Activated T-helper 1 cell treated with anti-CD3 and anti-CD28 coated beads, Interleukin-2, amount 50 U/mL, for 16 hours (primary cell): ENCODE measurements at regions not wholly inside any gene's neighbourhood (a gene's known extent, or its start where the extent isn't known, plus 50 kb on each side); places are given as distances from the start of the nearest gene placed in this dataset.
A peak's percentile ranks its signal among the peaks of the same experiment; 100 is the strongest.
"Not testable (repeated sequence)": the region's sequence is repeated elsewhere in the genome, so short reads cannot be mapped to it uniquely, and the experiment has no call there.

Source experiments
- DNase-seq, 2 donors: peaks; one replicate each; pipeline ENCODE4 v3.0.0-alpha.2; 2020; ENCODE audit warnings: low read depth in 1 of 2, low spot score in 1 of 2

- DNase-seq: not testable (repeated sequence)
These were observed 54.1 kb upstream of the NBPF9 start for GRCh38 chr1:149157409-149157808.

- not testable (repeated sequence) for DNase-seq
These were observed 55.0 kb upstream of the NBPF9 start for GRCh38 chr1:149158308-149158707.

DNA sequence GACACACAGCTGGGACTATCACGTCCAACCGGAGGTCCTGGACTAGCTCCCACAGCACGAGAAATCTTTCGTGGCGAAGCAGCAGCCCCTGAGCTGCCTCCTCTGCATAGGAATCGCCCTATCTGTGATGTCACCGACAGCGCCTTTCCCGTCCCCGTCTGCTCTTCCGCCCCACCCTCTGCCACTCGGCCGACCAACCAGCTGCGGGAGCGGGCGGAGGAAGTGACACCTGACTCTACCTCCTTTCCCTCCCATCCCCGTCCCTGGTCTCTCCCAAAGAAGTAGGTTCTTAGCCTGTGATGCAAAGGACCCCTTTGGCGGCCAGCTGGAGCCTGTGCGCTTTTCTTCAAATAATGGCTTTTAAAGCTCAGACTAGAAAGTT, 59.7 kb upstream of the NBPF9 start:
- not testable (repeated sequence) for DNase-seq

DNA sequence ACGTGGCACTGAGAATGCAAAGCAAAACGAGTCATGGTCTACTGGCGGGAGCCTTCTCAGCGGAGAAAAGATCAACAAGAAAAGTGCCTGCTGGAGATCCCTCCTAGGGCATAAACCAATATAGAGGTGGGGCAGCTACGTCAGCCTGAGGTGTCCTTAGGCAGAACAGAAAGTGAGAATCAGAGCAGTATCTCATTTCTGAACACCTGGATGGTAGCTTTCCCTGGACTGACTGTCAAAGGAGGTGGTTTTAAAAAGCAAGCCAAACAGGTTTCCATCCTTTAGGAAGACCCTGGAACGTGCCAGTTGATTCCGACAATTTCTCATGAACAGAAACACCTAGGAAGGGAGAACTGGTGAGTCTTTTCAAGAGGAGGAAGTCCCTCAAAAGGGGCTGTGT, 71.4 kb upstream of the NBPF9 start:
- not testable (repeated sequence) for DNase-seq

DNA sequence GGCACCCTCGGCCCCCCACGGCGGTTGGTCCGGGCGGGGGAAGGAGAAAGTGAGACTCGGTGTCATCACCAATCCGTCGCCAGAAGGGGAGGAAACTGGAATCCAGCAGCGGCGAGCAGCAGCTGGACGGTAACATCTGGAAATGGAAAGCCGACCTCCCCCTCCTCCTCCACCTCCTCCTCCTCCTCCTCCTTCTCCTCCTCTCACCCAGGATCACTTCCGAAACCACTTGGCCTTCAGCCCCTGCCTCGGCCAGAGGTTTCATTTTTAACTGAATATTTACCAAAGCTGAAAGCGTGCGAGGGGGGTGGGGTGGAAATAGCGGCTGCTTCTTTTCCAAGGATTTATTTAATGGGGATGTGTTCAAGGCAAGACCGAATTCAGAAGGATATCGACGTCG, 72.5 kb upstream of the NBPF9 start:
- DNase-seq: not testable (repeated sequence)

DNA sequence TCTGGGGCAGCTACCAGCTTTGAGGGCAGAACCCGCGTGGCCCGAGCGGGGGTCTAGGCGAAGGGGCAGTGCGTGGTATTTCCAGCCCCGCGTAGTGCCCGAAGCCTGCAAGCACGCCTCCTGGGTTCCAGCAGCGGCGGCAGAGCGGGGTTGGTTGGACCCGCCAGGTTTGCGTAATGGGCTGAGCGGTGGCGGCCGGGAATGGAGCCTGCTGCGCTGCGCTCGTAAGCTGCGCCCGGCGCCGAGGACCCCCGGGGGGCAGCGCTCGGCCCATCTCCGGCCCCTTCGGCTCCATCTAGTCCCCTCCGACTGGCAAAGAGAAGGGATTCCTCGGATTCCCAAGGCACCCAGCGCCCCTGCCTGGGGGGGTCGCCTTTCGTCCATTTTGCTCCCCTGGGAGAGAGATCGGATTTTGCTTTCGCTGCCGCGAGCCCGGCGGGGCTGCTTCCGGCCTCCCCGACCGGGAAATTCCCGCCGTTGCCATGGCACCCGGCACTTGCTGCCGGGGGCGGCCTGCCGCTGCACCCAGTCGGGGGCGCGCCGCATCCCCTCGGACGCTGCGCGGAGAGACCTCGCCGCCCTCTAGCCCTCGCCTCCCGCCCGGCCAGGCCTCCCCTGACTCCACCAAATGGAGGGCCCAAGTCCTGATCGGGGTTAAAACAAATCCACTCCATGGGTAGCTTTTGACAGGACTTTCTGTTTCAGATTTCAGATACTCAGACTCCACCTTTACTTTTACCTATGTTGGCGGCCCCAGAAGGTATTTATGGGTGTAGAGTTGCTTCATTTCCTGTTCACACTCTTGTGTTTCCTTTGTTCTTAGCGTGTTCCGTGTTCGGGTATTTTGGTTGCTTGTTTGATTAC, 73.3 kb upstream of the NBPF9 start:
- peak; percentile 37 to 58 for DNase-seq

DNA sequence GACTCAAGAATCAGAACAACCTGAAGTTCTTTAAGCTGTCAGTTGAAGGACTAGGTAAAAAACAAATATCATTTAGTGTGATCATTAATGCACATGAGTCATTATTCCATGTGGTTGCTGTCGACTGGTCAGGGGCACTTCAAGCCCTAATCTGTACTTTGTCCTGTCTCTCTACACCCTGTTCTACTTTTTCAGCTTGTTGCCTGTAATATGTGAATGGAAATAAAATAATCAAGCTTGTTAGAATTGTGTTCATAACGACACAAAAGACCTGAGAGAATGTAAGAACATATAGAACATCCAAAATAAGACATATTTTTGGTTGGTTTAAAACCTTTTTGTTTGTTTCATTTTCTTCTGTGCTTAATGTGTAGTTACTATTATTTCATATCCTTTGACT, 87.4 kb upstream of the NBPF9 start:
- DNase-seq: not testable (repeated sequence)

- not testable (repeated sequence) for DNase-seq
These were observed 93.3 kb upstream of the NBPF9 start for GRCh38 chr1:149196651-149197050.

GRCh38 chr1:149200567-149200966, 97.2 kb upstream of the NBPF9 start:
- not testable (repeated sequence) for DNase-seq

DNA sequence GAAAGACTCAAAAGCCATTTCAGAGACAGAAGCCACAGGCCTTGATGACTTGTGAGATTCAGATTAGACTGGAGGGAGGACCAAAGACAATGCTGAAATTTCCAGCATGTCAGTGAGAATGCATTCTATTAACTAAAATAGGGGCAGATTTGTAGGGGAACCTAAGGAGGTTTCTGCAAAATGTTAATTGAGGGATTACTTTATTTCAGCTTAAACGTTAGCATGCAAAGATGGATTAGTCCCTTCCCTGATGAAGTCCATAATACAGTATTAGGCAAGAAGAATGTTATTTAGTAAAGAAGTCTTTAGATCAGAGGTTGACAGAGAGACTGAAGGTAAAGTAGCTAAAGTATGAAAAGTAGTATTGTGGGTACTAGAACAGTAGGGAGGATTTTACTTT, 98.9 kb upstream of the NBPF9 start:
- not testable (repeated sequence) for DNase-seq

DNA sequence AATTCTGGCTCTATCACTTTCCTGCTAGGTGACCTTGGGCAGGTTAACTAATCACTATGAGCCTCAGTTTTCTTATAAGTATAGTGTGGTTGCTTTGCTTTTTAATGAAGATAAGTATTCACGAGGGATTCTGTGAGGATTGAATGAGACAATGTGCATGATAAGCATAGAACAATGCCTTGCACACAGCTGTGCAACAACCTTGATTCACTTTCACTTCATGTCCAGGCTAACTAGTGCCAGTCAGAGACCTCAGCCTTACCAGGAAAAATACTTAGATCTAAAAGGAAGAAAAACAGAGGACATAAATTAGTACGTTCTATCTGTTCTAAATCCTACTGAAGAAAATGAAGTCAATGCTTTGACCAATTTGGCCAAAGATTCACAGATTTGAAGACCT, 101.0 kb upstream of the NBPF9 start:
- not testable (repeated sequence) for DNase-seq

DNA sequence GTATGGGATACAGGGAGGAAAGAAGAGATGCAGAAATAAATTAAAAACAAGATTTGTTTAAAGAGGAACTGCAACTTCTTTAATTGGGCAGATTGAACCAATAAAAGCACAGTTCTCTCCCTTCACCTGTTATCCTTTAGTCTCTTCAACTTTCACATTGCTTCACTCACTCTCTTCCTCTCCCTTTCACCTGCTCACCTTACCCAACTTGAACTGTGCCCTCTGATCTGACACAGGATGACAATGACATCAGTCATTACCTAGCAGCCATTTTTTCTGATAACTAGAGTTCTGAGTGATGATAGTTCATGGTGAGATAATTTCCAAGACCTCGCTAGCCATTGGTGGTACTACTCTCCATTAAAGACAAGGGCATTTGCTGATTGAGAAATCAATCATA, 105.5 kb upstream of the NBPF9 start:
- DNase-seq: not testable (repeated sequence)

GRCh38 chr1:149211757-149212420, 108.5 kb upstream of the NBPF9 start:
- not testable (repeated sequence) for DNase-seq

DNA sequence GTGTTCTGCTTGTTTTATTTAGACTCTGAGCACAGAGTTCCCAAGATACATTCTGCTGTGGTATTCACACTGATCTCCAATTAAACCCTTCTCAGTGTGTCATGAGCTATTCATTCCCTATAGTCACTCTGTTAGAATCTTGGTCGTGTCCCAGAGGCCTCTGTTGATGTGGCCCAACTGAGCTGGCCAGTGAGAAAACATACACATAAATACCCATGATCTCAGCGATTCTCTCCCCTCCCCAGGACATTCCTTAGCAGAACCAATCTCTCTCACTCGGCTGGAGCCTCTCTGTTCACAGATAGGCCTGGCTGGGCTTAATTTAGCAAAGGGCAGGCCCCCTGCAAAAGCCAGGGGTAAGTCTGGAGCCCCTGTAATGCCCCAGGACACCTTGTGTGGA, 109.6 kb upstream of the NBPF9 start:
- not testable (repeated sequence) for DNase-seq

GRCh38 chr1:149213673-149214072, 110.3 kb upstream of the NBPF9 start:
- not testable (repeated sequence) for DNase-seq

DNA sequence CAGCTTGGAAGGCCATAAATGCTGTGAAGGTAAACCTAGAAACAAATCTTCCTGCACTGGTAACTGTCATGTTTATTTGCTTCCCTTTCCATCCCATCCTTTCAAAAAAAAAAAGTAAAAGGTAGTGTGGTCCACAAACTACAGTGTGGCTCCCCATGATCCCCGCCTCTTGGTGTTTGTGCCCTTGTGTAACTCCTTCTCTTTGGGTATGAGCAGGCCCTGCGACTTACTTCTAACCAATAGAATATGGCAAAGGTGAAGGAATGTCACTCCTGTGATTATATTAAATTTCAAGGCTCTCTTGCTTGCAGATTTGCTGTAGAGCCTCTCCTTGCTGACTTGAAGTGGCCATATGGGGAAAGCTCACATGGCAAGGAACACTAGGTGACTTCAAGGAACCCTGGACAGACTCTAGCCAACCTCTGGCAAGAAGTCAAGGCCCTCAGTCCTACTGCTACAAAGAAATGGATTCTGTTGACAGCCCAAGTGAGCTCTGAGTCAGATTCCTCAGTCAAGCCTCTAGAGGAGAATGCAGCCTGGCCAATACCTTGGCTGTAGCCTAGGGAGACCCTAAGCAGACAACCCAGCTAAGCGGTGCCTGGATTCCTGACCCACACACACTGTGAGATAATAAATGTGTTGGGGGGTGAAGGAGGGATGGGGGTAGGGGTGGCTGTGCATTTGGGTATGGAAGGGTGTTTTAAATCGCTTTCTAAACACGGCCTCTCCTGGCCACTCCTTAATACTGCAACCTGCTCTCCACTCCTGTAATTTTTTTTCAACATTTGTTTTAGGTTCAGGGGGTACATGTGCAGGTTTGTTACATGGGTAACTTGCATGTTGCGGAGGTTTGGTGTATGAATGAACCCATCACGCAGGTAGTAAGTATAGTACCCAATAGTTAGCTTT, 115.0 kb upstream of the NBPF9 start:
- DNase-seq: not testable (repeated sequence)

DNA sequence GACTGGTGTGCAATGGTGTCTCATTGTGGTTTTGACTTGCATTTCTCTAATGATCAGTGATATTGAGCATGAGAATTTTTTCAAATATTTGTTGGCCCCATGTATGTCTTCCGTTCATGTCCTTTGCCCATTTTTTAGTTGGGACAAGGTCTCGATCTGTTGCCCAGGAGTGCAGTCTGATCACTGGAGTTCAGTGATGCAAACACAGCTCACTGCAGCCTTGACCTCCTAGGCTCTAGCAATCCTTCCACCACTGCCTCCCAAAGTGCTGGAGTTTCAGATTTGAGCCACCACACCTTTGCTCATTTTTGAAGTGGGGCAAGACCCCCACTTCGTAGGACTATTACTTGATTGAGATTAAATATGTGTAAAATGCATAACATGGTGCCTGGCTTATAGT, 116.2 kb upstream of the NBPF9 start:
- DNase-seq: not testable (repeated sequence)

- DNase-seq: not testable (repeated sequence)
These were observed 117.2 kb upstream of the NBPF9 start for GRCh38 chr1:149220463-149221074.

- not testable (repeated sequence) for DNase-seq
These were observed 124.7 kb upstream of the NBPF9 start for GRCh38 chr1:149227933-149228665.
